ENCODE measurements at regions not wholly inside any gene's neighbourhood (a gene's known extent, or its start where the extent isn't known, plus 50 kb on each side); places are given as distances from the start of the nearest gene placed in this dataset.
"Not testable (repeated sequence)": the region's sequence is repeated elsewhere in the genome, so short reads cannot be mapped to it uniquely, and the experiment has no call there.

GRCh38 chr3:166500420-166500819, 663.2 kb upstream of the BCHE start:
- H2AFZ ChIP-seq (ENCODE audit: low read length); CTCF ChIA-PET (ENCODE audit: low intra/inter-chr PET ratio, low total read pairs); H3K4me3 ChIP-seq (replicated peaks in 1 of 3; ENCODE audit: insufficient read depth in 1 of 3, low read depth in 2 of 3, low read length in 3 of 3); POLR2A ChIA-PET; H3K79me2 ChIP-seq (ENCODE audit: insufficient read depth, low read length); intact Hi-C loops (cut with micrococcal nuclease; ENCODE audit: unreplicated experiment); H3K4me2 ChIP-seq (ENCODE audit: low read depth, low read length); H3K27me3 ChIP-seq (ENCODE audit: control insufficient read depth in 1 of 2, insufficient read depth in 2 of 2, low read length in 2 of 2); H3K27ac ChIP-seq (ENCODE audit: extremely low read length, insufficient read depth, low read length); in situ Hi-C loops (cut with HindIII; ENCODE audit: extremely low pct_ligation_motif_present, low pct_unique_long_range_greater_than_20kb); H3K9ac ChIP-seq (ENCODE audit: insufficient read depth, low read depth, low read length); ATAC-seq; H3K4me1 ChIP-seq (ENCODE audit: insufficient read depth, low read length); H3K9me3 ChIP-seq (ENCODE audit: low read length); H3K36me3 ChIP-seq (replicated peaks in 1 of 2; ENCODE audit: control insufficient read depth in 1 of 2, insufficient read depth in 2 of 2, low read length in 2 of 2); BruUV-seq (replicated peaks); H4K20me1 ChIP-seq (ENCODE audit: insufficient read depth, low read length); FAIRE-seq; DNase-seq (ENCODE audit: low spot score): not testable (repeated sequence)
- WGBS (ENCODE audit: low lambda C conversion rate), result 32% methylated on average over 2 of the region's 2 CpGs

- 2% methylated on average over 3 of the region's 3 CpGs for WGBS (ENCODE audit: low lambda C conversion rate)
- POLR2A ChIA-PET, result no interaction called here
- Histone ChIP-seq H3K27ac (ENCODE audit: extremely low read length, insufficient read depth, low read length) (no peak overlapping the region), H3K9me3 (ENCODE audit: low read length) (no peaks in the 10 kb centered on the region), H3K4me2 (ENCODE audit: low read depth, low read length) (no peak overlapping the region), H3K9ac (ENCODE audit: insufficient read depth, low read depth, low read length) (no peak overlapping the region), H3K27me3 (ENCODE audit: control insufficient read depth in 1 of 2, insufficient read depth in 2 of 2, low read length in 2 of 2) (no peaks in the 10 kb centered on the region), H2AFZ (ENCODE audit: low read length) (no peak overlapping the region), H3K36me3 (replicated peaks in 1 of 2; ENCODE audit: control insufficient read depth in 1 of 2, insufficient read depth in 2 of 2, low read length in 2 of 2) (no peaks in the 10 kb centered on the region), H3K4me1 (ENCODE audit: insufficient read depth, low read length) (no peaks in the 10 kb centered on the region), H3K79me2 (ENCODE audit: insufficient read depth, low read length) (no peaks in the 10 kb centered on the region), H4K20me1 (ENCODE audit: insufficient read depth, low read length) (no peaks in the 10 kb centered on the region), H3K4me3 (replicated peaks in 1 of 3; ENCODE audit: insufficient read depth in 1 of 3, low read depth in 2 of 3, low read length in 3 of 3) (no peak overlapping the region)
- intact Hi-C loops (cut with micrococcal nuclease; ENCODE audit: unreplicated experiment) (no loop called here), in situ Hi-C loops (cut with HindIII; ENCODE audit: extremely low pct_ligation_motif_present, low pct_unique_long_range_greater_than_20kb) (no loop called here)
- ATAC-seq (no peak), FAIRE-seq (no peak), DNase-seq (ENCODE audit: low spot score) (no peak)
- CTCF ChIA-PET (ENCODE audit: low intra/inter-chr PET ratio, low total read pairs), result no interaction called here
- no TSS peak for BruUV-seq (replicated peaks)
- TF ChIP-seq PLSCR1 (CRISPR knock-in tag; IDR thresholded peaks at IDR 0.05; ENCODE audit: borderline replicate concordance), result no peak
- TF ChIP-seq NFAT5 (CRISPR knock-in tag; IDR thresholded peaks at IDR 0.05), result no peak
- TF ChIP-seq ZNF800 (CRISPR knock-in tag; IDR thresholded peaks at IDR 0.05), result no peak
- no peak for TF ChIP-seq ZKSCAN1 (IDR thresholded peaks at IDR 0.05; ENCODE audit: low read length)
- TF ChIP-seq NR2C2 (CRISPR knock-in tag; IDR thresholded peaks at IDR 0.05; ENCODE audit: borderline replicate concordance), result no peak
- TF ChIP-seq CBX2 (IDR thresholded peaks at IDR 0.05; ENCODE audit: low read depth, low read length), result no peak
- TF ChIP-seq CBX2 (CRISPR knock-in tag; IDR thresholded peaks at IDR 0.05; ENCODE audit: low read depth), result no peak
- TF ChIP-seq FOXO4 (CRISPR knock-in tag; conservative IDR thresholded peaks at IDR 0.05), result no peak
- TF ChIP-seq SMAD3 (CRISPR knock-in tag; IDR thresholded peaks at IDR 0.05), result no peak
- no peak for TF ChIP-seq FOXO1 (CRISPR knock-in tag; IDR thresholded peaks at IDR 0.05)
Measured at GRCh38 chr3:166499636-166500035, 662.4 kb upstream of the BCHE start.

Data from HepG2 (cell line).